Adrenal gland (tissue), 5 donors: ENCODE measurements at regions not wholly inside any gene's neighbourhood (a gene's known extent, or its start where the extent isn't known, plus 50 kb on each side); places are given as distances from the start of the nearest gene placed in this dataset.

Experiments
- POLR2A ChIP-seq, 2 donors: fragments of 450-650 bp; IDR thresholded peaks; one replicate each; pipeline ENCODE4 v1.6.1; 2017; ENCODE audit warnings: antibody characterized with exemption in 2 of 2, mild to moderate bottlenecking in 2 of 2, moderate library complexity in 1 of 2
- TF ChIP-seq, protein P1 (sequence below), 6 experiments: fragments of 450-650 bp in 4 of 6; fragments of 200-600 bp in 2 of 6; sonication (generic) in 1 of 6; IDR thresholded peaks; 1 replicate in 5 of 6; 2 replicates in 1 of 6; pipeline versions ENCODE4 v1.5.1 to v1.8.0; 2016 to 2021; ENCODE audit warnings: antibody characterized with exemption in 6 of 6, mild to moderate bottlenecking in 2 of 6, moderate library complexity in 1 of 6
- donor health status: DM: no; HTN: no; CAD: no.

DNA sequence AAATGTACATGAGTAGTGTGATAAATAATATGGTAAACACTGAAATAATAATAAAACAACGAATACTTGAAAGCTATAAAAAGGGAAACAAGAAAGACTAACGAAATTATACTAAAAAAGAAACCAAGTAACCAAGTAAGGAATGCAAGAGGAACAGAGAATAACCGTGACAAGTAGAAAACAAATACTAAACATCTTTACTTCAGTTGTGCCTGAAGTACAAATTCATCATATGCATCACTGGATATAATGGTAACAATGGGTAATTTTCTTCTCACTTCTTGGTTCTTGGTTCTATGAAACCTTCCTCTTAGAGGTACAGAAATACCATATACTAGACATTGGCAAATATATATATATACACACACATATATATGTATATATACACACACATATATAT, 1093.6 kb upstream of the B3GALT2 start:
- TF ChIP-seq, protein P1, sequence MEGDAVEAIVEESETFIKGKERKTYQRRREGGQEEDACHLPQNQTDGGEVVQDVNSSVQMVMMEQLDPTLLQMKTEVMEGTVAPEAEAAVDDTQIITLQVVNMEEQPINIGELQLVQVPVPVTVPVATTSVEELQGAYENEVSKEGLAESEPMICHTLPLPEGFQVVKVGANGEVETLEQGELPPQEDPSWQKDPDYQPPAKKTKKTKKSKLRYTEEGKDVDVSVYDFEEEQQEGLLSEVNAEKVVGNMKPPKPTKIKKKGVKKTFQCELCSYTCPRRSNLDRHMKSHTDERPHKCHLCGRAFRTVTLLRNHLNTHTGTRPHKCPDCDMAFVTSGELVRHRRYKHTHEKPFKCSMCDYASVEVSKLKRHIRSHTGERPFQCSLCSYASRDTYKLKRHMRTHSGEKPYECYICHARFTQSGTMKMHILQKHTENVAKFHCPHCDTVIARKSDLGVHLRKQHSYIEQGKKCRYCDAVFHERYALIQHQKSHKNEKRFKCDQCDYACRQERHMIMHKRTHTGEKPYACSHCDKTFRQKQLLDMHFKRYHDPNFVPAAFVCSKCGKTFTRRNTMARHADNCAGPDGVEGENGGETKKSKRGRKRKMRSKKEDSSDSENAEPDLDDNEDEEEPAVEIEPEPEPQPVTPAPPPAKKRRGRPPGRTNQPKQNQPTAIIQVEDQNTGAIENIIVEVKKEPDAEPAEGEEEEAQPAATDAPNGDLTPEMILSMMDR (IDR thresholded peaks at IDR 0.05) = no peak
- TF ChIP-seq POLR2A (IDR thresholded peaks at IDR 0.05) = no peak
